SKM-1 (cell line): ENCODE measurements at regions not wholly inside any gene's neighbourhood (a gene's known extent, or its start where the extent isn't known, plus 50 kb on each side); places are given as distances from the start of the nearest gene placed in this dataset.

Experiments used
- DNase-seq: peaks from one replicate; lab custom pipeline; 2025; ENCODE audit not compliant: unreplicated experiment; lab: John Stamatoyannopoulos, UW

DNA sequence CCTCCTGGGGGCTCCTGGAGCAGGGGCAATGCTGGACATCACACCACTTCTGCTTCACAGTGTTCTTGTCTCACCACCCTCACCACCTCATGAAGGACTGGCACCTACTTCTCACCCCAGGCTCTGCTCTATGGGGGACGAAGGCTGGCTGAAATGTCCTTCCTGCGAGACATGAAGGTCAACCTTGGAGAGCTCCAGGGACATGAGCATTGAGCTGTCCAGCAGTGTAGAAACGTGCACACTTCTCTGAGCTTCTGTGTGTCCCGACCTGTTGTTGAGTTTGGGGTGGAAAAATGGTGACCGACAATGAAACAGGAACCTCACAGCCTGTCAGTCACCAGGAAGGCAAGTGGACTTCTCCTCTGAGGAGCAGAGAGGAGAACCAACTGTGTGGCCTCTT, 68.6 kb upstream of the ADAMTS16 start:
- DNase-seq = no peak

GRCh38 chr5:5077236-5077635, 62.9 kb upstream of the ADAMTS16 start:
- no peak for DNase-seq

DNA sequence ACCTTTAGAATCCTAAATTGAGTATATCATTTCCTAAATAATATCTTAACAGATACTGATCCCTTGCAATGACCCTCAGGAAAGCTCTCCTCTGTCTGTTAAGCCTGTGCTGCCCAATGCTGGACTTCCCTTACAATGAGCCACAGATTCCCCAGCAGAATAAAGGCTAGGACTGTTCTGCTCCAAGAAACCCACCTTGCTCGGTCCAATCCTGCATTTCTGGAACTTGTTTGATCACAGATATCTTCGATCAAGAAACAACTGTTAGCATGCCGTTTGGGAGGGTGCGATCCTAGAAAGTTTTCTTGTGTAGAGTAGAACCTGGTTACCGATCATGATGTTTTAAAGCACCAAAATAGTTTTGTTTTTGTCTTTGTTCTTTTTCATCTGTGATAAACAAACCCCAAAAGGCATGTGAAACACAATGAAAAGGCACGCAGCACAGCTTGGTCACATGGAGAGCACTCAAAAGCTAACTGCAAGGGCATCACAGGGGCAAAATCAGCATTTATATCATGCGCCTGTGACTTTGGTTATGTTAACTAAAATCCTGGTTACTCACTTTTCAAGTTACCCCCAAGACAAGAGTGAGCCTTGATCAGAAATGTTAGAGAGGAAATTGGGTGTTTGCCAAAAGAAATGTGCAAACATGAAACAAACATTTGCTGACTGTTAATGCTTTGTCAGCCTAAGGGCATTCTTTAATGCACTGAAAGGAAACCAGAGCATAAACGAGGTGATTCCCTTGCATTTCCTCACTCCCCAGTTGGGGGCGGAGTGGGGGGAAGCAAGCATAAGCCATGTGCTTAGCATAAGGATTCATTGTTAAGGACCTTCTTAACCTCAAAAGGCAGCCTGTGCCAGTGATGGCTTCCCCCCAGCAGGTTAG, 61.9 kb upstream of the ADAMTS16 start:
- DNase-seq = no peak

DNA sequence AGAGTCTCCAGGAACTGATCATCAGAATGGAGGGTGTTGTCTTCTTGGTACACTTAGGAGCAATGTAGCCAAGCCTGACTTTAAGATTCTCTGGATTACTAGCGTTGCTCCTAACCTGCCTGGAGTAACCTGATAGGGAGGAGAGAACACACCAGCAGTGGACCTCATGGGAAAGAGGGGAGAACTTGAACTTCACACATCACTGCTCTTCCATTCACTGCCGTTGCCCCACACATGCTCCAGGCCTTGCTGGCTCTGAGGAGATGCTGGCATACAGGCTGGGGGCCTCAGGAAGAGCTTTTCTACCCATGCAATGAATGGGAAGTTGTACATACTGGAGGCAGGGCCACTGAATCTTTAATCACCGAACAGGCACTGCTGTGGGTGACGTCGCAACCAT, 60.3 kb upstream of the ADAMTS16 start:
- no peak for DNase-seq

GRCh38 chr5:5080790-5081189, 59.3 kb upstream of the ADAMTS16 start:
- no peak for DNase-seq

DNA sequence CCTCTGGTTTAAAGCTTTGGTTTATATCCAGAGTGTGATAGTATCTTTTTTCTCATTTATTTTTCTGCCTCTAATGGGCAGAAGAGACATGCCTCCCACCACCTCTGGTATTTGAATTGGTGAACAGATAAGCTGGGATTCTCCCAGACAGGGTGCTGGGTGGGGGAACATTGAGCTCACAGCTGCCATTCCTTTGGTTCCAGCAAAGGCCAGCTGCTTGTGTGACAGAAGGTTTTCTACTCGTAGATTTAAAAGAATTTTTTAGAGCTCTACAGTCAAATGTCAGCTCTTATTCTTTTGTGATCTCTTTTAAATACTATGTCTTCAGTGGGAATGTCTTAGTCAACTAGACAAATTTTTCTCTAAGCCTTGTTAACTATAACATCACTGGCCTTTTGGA, 54.7 kb upstream of the ADAMTS16 start:
- no peak for DNase-seq

DNA sequence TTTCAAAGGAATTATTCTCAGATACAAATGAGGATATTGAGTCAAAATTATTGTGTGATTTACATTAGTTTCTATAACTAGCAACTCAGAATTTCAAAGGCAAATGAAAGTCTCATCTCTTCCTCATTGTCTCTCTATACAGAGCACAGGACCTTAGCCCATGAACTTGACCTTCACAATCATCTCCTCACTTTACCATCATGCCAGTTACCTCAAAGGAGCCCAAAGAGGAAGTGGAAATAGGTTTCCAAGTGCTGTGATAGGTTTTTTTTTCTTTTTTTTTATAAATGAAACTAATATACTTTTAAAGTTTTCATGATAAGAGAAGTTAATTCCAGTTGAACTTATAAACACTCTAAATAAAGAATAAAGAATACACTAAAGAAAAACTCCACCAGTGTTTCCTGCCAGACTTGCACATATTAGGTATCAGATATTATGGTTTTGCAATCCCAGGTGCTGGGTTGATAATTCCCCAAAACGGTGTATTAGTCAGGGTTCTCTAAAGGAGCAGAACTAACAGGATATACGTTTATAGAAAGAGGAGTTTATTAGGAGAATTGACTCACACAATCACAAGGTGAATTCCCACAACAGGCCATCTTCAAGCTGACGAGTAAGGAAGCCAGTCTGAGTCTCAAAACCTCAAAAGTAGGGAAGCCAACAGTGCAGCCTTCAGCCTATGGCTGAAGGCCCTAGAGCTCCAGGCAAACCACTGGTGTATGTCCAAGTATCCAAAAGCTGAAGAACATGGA, 50.1 kb upstream of the ADAMTS16 start:
- no peak for DNase-seq
